GM03348 (cell line): ENCODE measurements at regions not wholly inside any gene's neighbourhood (a gene's known extent, or its start where the extent isn't known, plus 50 kb on each side); places are given as distances from the start of the nearest gene placed in this dataset.

Experiments used
- DNase-seq: peaks from one replicate; pipeline ENCODE4 v3.0.0; 2012; ENCODE audit warnings: low spot score

GRCh38 chr7:156307193-156307592 is 333.4 kb upstream of the RNF32 start:
- DNase-seq, result no peak

DNA sequence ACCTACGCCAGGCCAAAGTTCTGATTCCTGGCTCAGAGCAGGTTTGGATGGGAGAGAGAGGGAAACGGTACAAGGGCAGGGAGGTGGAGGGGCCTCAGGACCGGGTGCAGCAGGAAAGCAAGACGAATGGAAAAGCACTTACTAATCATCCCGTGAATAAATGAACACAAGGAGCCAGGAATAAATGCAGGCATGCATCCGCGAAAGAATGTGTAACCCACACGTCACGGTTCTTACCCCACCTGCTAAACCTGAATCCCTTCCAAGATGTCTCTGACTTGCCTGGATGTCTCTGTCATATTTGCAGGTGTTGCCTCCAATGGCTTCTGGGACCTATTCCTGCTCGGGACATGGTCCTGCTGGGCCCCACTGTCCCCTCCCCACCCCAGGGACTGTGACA is 335.2 kb upstream of the RNF32 start:
- DNase-seq, result no peak

DNA sequence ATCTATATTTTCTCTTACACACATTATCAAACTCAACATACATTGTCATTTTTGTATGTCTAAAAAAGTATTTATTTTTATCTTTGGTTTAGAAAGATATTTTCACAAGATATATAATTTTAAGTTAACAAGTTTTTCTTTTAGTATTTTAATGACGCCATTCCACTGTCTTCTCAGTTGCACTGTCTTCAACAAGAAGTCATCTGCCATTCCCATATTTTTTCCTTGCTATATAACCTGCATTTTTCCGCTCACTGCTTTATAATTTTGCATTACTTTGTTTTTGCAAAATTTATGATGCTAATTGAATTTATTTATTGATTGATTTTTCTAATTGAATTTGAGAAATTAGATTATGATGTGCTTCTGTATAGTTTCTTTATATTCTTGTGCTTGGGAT is 357.8 kb upstream of the RNF32 start:
- DNase-seq, result no peak

- DNase-seq, result no peak
These were observed 360.9 kb upstream of the RNF32 start for GRCh38 chr7:156279635-156280034.

DNA sequence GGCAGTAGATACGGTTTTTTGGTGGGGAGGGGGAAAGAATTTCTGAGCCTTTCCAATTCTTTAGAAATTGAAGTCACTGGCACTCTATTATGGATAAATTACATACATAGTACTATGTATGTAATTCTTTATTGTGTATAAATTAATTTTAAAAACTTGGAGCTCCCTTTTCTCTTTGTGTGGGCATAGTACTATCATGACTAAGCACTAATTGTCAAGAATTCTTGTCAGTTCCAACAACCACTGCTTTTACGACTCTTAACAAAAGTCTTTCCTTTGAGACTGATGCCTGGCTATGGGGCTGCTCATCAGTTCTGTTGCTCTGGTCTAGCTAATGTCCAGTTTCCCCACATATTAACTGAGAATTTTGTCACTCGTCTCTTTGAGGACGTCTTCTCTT is 365.3 kb upstream of the RNF32 start:
- DNase-seq, result no peak

- DNase-seq, result no peak
These were observed 366.0 kb upstream of the RNF32 start for GRCh38 chr7:156274557-156274956.

- no peak for DNase-seq
These were observed 379.0 kb upstream of the RNF32 start for GRCh38 chr7:156261581-156261980.

- no peak for DNase-seq
These were observed 382.7 kb upstream of the RNF32 start for GRCh38 chr7:156257904-156258303.

GRCh38 chr7:156255635-156256034 is 384.9 kb upstream of the RNF32 start:
- no peak for DNase-seq

GRCh38 chr7:156251861-156252260 is 388.7 kb upstream of the RNF32 start:
- no peak for DNase-seq

DNA sequence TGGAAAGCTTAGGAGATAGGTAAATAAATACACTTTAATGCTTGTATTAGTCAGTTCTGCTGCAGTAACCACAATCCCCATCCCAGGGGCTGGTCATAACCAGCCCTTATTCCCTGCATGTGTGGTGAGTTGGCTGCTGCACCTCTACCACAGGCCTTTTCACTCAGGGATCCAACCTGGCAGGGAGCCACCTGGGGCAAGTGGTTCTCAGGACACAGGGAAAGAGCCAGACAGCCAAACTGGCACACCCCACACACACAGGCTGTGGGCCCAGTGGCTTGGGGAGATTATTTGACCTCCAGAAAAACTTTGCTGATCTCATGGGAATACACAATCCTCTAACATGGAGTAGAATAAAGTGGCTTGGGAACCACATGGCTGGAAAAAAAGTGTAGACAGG is 400.0 kb upstream of the RNF32 start:
- no peak for DNase-seq

DNA sequence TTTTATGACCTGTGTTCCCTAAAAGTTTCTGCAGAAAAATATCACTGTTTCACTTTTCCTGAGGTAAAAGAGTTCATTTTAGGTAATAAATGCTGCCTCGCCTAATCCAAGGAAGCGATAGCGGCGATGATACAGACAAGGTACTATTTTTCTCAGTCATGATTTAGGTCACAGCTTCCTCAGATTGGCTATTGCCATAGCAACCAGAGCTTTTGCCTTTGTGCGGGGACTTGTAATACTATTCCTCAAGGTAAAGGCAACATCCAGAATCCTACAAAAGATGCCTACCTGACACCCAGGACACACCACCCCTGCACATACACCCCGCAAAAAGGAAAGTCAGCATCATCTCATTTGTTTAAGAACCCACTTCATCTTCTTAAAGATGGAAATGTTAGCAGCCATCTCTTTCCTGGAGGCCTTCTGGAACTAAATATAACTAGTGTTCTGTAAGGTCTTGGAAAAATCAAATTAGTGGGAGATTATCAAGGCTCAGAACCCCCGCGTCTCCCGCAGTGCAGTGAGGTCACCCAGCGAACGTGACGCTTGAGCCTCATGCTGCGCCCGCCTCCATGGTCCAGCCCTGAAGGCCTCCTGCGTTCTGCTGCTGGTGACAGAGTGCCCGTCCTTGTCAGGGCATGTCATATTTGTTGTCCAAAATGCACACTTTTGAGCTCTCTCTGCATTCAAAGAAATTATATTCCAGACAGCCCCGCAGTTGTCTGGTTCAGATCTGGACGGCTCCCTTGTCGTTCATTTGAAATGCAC is 402.0 kb upstream of the RNF32 start:
- no peak for DNase-seq

GRCh38 chr7:156237614-156238013 is 403.0 kb upstream of the RNF32 start:
- DNase-seq, result no peak

DNA sequence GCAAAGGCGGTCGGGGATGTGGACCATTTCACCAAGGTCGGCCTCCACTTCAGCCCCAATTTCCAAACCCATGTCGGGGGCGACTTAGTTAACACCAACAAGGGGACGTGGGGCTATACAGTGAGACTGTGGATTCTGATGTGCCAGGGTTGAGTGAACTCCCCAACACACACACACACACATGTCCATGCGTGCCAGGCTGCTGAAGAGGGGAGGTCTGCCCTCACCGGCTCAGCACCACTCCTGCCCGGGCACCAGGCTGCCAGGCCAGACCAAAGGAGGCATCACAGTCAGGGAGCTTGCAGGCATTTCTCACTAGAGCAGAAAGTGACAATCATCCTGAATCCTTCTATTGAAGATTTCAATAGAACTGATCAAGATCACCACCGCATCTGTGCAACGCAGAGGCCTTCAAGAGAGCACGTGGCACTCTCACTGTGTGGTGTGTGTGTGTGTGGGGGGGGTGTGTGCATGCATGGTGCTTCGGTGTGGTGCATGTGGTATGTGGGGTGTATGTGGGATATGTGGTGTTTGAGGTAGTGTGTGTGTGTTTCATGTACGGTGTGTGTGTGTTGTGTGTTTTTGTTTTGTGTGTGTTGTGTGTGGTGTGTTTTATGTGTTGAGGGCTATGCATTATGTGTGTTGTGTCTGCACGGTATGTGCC is 403.5 kb upstream of the RNF32 start:
- DNase-seq, result no peak

- DNase-seq, result no peak
These were observed 404.2 kb upstream of the RNF32 start for GRCh38 chr7:156236181-156236889.

GRCh38 chr7:156234666-156235494 is 405.7 kb upstream of the RNF32 start:
- no peak for DNase-seq

DNA sequence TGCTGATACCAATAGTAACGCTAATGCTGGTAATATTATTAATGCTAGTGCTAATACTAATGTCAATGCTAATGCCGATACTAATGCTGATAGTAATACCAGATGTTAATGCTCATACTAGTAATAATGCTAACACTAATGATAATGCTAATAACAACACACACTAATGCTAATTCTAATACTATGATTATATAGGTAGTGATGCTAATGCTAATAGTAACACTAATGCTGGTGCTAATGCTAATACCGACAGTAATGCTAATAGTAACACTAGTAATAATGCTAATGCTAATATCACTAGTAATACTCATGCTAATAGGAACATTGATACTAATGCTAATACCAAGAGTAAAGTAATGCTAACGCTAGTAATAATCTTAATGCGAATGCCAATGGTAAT is 406.4 kb upstream of the RNF32 start:
- no peak for DNase-seq

DNA sequence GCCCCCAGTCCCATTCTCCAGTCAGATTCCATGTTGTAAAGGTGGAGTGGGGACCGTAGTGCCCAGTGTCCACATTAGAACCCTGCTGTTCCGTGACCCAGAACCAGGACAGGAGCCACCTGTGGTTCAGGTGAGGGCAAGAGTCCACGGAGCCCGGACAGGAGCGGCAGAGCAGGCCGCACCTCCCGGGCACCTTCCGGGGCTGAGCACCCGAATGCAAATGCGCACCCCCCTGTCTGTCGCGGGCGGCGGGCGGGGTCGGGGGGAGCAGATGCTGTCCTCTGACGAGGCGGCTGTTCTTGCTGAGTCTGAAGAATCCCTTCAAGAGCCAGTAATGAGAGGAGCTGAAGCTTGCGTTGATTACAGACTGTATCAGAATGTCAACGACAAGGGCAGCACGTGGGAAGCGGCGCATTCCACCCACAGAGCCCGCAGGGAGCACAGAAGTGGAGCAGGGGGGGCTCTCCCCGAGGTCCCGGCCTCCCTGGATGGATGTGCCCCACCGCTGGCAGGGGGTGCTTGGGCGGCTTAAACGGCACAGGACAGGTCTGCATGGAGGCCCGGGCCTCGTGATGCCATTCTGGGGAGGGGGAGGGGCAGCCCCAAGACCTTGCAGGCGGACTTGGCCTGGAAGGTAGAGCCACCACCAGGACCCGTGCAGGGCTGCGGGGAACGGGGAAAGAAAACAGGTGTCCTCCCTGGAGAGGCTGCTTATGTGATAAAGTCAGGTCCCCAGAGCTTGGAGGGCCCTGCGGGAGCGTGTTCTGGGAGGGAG is 407.5 kb upstream of the RNF32 start:
- no peak for DNase-seq

DNA sequence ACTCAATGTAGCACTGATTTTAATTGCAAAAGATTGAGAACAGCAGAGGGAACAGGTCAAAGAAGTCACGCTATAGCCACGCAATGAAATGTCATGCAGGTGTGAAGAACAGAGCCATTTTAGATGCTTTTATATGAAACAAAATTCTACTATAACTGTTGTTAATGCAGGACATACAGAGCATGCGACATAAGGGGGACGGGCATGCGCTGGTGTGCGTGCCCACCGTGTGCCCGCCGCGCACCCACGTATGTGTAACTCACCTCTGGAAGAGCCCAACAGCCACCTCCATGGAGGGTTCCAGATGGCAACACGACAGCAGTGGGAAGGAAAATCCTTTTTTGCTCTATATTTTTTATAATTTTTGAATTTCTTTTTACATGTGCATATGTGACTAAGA is 410.0 kb upstream of the RNF32 start:
- no peak for DNase-seq

GRCh38 chr7:156224833-156225225 is 412.6 kb upstream of the SHH start:
- no peak for DNase-seq
